GM18861 (cell line): ENCODE measurements at regions not wholly inside any gene's neighbourhood (a gene's known extent, or its start where the extent isn't known, plus 50 kb on each side); places are given as distances from the start of the nearest gene placed in this dataset.
"Not testable (repeated sequence)": the region's sequence is repeated elsewhere in the genome, so short reads cannot be mapped to it uniquely, and the experiment has no call there.

Experiments used
- ATAC-seq: cut with Tn5 transposase; IDR thresholded peaks from one replicate; pipeline ENCODE4 v1.9.1; 2021; ENCODE audit not compliant: unreplicated experiment

DNA sequence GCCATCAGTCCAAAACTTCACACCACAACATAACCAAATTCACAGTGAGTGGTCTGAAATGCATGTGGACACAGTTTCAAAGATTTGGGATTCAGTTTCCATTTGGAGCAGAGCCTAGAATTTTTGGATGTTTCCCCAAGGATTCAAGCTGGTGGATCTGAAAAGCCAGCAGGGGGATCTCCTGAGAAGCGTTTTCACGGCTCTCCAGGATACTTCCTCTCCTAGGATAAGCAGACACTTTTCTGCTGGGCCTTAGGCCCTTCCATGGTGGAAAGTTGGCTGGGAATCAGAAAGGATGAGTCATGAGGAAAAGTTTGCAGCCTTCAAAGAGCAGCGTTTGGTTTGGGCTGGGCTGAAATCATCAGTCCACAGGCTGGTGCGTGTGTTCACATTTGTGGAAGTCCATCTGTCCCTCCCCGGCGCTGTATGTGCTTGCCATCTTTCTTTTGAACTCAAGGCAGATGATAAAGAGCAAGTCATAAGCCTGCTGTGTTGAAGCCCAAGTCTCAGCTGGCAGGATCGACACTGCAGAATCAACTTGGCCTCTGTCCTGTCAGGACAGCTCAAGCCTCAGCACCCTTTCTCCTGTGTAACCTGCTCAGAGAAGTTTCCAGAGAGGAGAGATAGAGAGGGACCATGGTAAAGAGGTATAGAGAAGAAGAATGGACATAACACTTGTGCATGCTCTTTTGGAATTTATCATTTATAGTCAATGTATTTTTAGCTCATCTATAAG is 152.6 kb upstream of the MSX2 start:
- no peak for ATAC-seq

DNA sequence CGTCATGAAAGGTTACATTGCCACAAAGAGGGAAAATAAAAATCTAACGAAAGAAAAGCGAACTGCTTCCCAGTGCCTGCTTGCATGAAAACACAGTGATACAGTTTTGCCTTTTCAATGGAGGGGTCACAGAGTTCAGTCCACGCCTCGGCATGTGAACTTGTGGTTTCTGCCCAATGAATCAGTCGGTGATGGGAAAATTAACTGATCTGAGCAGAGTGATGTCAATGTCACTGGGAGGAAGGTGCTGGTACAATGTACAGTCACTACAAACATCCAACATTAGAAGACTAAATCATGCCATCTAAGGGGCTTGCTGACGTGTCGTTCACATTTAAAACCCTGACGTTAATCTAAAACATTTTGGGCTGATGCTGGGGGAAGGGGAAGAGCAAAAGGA is 151.8 kb upstream of the MSX2 start:
- no peak for ATAC-seq

GRCh38 chr5:174573221-174573994 is 151.0 kb upstream of the MSX2 start:
- no peak for ATAC-seq

GRCh38 chr5:174575043-174575442 is 149.3 kb upstream of the MSX2 start:
- ATAC-seq = no peak

GRCh38 chr5:174576042-174576441 is 148.3 kb upstream of the MSX2 start:
- no peak for ATAC-seq

GRCh38 chr5:174581479-174581878 is 142.9 kb upstream of the MSX2 start:
- no peak for ATAC-seq

DNA sequence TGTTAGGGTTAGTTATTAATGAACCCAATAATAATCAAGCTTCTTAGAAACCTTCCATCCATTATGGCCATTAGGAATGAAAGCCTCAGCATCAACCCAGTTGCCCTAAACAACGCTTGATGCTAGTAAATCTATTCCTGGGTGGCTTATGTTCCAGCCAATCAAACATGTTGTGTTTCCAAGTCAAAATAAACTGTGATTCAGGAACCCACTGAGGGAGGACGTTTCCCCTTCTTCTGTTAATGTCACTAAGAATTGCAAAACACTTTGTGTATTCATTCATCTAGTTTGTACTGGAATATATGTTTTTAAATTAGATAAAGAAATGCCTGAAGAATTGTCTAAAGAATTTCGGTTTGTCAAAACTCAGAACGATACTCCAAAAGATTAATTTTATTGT is 142.5 kb upstream of the MSX2 start:
- ATAC-seq = no peak

- no peak for ATAC-seq
Observed at GRCh38 chr5:174583071-174583470, 141.3 kb upstream of the MSX2 start.

GRCh38 chr5:174585472-174585871 is 138.9 kb upstream of the MSX2 start:
- no peak for ATAC-seq

- not testable (repeated sequence) for ATAC-seq
Observed at GRCh38 chr5:174586163-174586562, 138.2 kb upstream of the MSX2 start.

GRCh38 chr5:174589011-174589410 is 135.4 kb upstream of the MSX2 start:
- no peak for ATAC-seq

DNA sequence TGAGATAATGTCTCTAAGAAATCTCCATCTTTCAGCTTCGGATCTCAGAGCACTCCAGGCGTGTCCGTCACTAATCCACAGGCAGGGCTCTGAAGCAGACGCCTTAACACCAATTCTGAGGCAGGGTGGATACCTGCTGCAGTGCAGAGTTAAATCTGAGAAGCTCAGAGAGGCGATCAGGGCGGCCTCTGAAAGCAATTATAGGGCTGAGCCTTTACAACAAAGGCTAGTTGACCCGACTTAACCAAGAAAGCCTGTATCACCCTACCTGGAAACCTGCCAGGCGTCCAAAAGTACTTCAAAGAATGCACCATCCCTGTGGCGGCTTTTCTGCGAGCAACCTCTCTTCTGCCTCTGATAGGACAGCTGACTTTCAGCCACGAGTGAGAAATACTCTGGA is 134.8 kb upstream of the MSX2 start:
- ATAC-seq = no peak

DNA sequence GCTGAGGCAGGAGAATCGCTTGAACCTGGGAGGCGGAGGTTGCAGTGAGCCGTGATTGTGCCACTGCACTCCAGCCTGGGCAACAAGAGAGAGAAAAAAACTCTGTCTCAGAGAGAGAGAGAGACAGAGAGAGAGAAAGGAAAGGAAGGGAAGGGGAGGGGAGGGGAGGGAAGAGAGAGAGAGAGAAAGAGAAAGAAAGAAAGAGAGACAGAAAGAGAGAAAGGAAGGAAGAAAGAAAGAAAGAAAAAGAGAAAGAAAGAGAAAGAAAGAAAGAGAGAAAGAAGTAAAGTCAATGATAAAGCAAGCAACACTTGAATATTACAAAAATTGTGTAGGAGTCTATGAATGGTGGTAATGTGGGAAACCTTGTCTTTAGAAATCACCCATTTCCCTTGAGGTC is 133.6 kb upstream of the MSX2 start:
- no peak for ATAC-seq

DNA sequence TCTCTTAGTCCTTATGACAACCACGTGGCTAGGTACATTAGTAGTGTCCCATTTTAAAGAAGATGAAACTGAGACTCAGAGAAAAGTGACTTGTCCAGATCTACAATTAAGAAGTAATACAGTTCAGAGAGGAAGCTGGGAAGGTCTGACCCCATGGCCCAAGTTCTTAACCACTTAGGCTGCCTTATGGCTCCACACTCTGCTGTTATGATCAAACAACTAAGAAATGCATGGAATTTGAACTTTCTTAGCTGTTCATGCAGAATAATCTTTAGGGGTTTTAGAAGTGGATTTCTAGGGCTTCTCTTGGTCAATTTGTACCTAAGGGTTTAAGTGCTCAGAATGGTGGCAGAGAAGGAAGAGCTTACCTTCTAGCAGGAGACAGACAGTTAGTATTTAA is 128.0 kb upstream of the MSX2 start:
- no peak for ATAC-seq

DNA sequence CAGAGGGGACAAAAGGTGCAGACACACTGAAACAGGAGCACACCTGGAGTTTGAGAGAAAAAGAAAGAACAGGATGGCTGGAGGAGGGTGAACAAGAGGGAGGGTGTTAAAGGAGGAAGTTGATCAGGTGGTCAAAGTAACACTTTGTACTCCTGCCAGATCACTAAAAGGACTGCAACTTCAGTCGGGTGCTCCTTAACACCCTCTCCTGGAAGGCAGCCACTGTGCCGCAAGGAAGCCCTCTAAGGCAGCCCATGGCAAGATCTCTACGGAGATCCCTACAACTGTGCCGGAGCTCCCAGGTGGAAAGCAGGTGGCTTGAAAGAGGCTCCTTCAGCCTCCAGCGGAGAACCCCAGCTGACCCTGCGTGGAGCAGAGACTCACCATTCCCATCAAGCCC is 124.4 kb upstream of the MSX2 start:
- no peak for ATAC-seq

- no peak for ATAC-seq
Observed at GRCh38 chr5:174601946-174602345, 122.4 kb upstream of the MSX2 start.

- no peak for ATAC-seq
Observed at GRCh38 chr5:174606153-174606552, 118.2 kb upstream of the MSX2 start.

GRCh38 chr5:174606646-174607045 is 117.7 kb upstream of the MSX2 start:
- no peak for ATAC-seq

DNA sequence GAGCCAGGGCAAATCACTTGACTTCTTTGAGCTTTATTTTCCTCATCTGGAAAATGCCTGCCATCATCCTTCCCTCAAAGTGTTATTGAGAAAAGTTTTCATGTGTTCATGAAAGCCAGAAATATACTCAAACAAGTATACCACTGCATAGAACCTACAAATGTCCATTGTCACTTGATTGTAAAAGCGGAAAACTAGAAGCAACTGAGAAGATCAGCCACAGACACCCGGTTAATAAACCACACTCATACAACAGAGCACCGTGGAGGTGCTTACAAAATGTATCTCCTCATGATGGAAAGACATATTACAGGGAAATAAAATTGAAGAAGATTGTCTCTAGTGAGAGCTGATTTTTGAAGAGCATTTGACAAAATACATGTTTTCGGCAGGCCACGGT is 117.2 kb upstream of the MSX2 start:
- no peak for ATAC-seq

GRCh38 chr5:174607916-174608315 is 116.5 kb upstream of the MSX2 start:
- ATAC-seq = no peak

DNA sequence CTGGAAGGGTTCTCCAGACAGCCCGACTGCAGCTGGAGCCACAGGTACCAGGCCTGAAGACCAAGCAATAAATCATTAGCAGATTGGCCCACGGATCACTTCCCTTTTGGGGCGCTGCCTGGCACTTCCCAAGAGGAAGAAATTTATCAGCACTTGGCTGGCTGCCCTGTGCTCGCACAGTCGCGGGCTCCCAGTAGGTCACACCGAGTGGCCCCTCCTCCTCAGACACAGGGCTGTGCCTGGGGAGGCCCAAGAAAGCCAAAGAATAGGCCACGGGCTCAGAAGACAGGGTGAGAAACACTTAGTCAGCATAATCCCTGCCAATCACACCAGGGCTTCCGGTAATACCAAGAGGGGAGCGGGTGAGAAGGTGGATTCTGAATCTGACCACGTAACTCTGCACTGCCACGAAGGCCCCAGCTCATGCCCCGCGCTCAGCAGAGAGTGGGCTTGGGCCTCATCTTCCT is 115.7 kb upstream of the MSX2 start:
- no peak for ATAC-seq

DNA sequence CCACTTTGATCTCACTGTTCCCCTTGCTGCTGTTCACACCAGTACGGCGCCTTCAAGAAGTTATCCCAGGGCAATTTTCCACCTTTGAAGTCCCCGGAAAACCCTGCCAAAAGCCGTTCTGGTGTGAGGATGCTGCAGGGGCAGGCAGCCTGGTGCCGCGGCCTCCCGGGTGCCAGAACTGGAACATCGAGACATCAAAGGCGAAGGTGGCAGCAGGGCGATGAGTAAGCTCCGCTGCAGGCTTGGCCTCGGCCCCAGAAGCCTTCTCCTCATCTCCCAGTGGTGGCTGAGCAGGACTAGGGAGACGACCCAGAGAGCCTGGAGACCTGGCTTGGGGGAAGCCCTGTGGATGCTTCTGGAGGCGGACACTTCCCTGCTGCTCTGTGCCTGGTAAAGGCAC is 115.3 kb upstream of the MSX2 start:
- no peak for ATAC-seq

DNA sequence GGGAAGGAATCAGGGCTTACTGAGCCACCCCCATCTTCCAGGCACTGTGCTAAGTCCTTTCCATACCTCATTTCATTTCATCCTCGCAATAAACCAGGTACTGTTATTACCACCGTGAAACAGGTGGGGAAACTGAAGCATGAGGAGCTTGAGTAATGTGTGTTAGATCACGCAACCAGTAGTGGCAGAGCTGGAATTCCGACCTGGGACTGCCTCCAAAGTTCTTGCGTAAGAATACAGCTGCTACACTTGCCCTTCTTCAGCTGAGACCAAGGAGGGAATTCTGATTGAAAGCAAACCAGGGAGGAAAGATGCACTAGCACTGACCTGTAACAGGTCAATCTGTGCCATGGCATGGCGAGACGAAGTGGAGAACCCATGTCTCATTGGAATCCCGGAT is 113.4 kb upstream of the MSX2 start:
- ATAC-seq = no peak
